Suprapubic skin (tissue), 4 donors: ENCODE measurements at regions not wholly inside any gene's neighbourhood (a gene's known extent, or its start where the extent isn't known, plus 50 kb on each side); places are given as distances from the start of the nearest gene placed in this dataset.

ENCODE experiments used
- EP300 ChIP-seq: sonication (generic); formaldehyde crosslinking; IDR thresholded peaks from one replicate; pipeline ENCODE4 v1.6.1; 2017; ENCODE audit warnings: antibody characterized with exemption
- POLR2A ChIP-seq, 2 donors: fragments of 450-650 bp; IDR thresholded peaks; one replicate each; pipeline ENCODE4 v1.6.1; 2017; ENCODE audit warnings: antibody characterized with exemption in 2 of 2, mild to moderate bottlenecking in 2 of 2, moderate library complexity in 2 of 2
- POLR2AphosphoS5 ChIP-seq, 3 donors: sonication (generic); formaldehyde crosslinking; IDR thresholded peaks; one replicate each; pipeline ENCODE4 v1.6.1; 2017; ENCODE audit warnings: antibody characterized with exemption in 3 of 3
- TF ChIP-seq, protein P1 (sequence below), 2 donors: fragments of 200-600 bp in 1 of 2; fragments of 450-650 bp in 1 of 2; sonication (generic) in 1 of 2; IDR thresholded peaks; one replicate each; pipeline ENCODE4 v1.5.1; 2016 to 2019; ENCODE audit warnings: antibody characterized with exemption in 2 of 2, mild to moderate bottlenecking in 1 of 2, moderate library complexity in 1 of 2

DNA sequence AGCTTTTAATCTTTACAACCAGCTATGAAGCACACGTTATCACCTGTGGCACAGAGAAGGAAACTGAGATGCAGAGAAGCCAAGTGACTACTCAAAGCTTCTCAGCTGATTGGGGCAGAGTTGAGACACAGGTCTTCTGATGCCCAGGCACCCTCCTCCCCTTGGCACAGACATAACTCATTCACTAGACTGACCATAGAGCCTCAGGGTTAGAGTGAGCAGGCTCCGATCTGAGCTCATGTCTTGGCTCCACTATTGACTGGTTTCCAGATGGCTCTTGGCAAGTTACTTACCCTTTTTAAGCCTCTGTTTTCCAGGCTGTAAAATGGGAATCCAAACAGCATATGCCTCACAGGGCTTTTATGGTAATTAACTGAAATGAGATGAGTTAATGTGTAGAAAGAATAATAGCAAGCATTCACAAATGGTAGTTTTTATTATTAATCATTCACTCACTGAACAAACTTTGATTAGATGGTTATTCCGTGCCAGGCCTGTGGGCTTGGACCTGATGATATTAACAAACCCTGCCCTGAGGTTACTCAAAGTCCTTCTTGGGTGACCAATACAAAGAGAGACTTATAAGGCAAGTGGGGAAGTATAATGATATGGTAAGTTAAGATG lies 184.3 kb downstream of the ANXA2 start:
- TF ChIP-seq POLR2AphosphoS5 (IDR thresholded peaks at IDR 0.05) (no peak), EP300 (no peak), POLR2A (IDR thresholded peaks at IDR 0.05) (no peak)
- TF ChIP-seq, protein P1, sequence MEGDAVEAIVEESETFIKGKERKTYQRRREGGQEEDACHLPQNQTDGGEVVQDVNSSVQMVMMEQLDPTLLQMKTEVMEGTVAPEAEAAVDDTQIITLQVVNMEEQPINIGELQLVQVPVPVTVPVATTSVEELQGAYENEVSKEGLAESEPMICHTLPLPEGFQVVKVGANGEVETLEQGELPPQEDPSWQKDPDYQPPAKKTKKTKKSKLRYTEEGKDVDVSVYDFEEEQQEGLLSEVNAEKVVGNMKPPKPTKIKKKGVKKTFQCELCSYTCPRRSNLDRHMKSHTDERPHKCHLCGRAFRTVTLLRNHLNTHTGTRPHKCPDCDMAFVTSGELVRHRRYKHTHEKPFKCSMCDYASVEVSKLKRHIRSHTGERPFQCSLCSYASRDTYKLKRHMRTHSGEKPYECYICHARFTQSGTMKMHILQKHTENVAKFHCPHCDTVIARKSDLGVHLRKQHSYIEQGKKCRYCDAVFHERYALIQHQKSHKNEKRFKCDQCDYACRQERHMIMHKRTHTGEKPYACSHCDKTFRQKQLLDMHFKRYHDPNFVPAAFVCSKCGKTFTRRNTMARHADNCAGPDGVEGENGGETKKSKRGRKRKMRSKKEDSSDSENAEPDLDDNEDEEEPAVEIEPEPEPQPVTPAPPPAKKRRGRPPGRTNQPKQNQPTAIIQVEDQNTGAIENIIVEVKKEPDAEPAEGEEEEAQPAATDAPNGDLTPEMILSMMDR (IDR thresholded peaks at IDR 0.05) = no peak
